Trophoblast cell (in vitro differentiated cells and primary cell): ENCODE measurements at regions not wholly inside any gene's neighbourhood (a gene's known extent, or its start where the extent isn't known, plus 50 kb on each side); places are given as distances from the start of the nearest gene placed in this dataset.

Source experiments
- DNase-seq, 2 donors: peaks; one replicate each; pipeline ENCODE4 v3.0.0-alpha.2; 2016
- H2AFZ ChIP-seq: 2 replicates; pipeline ENCODE4 v1.6.1; 2013; ENCODE audit warnings: low read length, moderate library complexity, mild to moderate bottlenecking; ENCODE audit not compliant: insufficient read depth, poor library complexity
- H2AK5ac ChIP-seq: 2 replicates; pipeline ENCODE4 v1.6.1; 2013; ENCODE audit warnings: mild to moderate bottlenecking, low read length
- H2BK120ac ChIP-seq: 2 replicates; pipeline ENCODE4 v1.6.1; 2013; ENCODE audit warnings: low read length, mild to moderate bottlenecking, moderate library complexity; ENCODE audit not compliant: insufficient read depth, poor library complexity
- H2BK12ac ChIP-seq: 2 replicates; pipeline ENCODE4 v1.6.1; 2013; ENCODE audit warnings: mild to moderate bottlenecking, low read length, moderate library complexity
- H2BK5ac ChIP-seq: 2 replicates; pipeline ENCODE4 v1.6.1; 2013; ENCODE audit warnings: low read length, low read depth, moderate library complexity, mild to moderate bottlenecking; ENCODE audit not compliant: poor library complexity
- H3K14ac ChIP-seq: 2 replicates; pipeline ENCODE4 v1.6.1; 2013; ENCODE audit warnings: mild to moderate bottlenecking, low read length
- H3K18ac ChIP-seq: 2 replicates; pipeline ENCODE4 v1.6.1; 2013; ENCODE audit warnings: mild to moderate bottlenecking, low read length
- H3K23ac ChIP-seq: 2 replicates; pipeline ENCODE4 v1.6.1; 2013; ENCODE audit warnings: low read length
- H3K27ac ChIP-seq: 2 replicates; pipeline ENCODE4 v1.5.1; 2013; ENCODE audit warnings: low read depth, mild to moderate bottlenecking, inconsistent platforms, low read length, moderate library complexity
- H3K27me3 ChIP-seq: 2 replicates; pipeline ENCODE4 v1.6.1; 2013; ENCODE audit warnings: inconsistent platforms, mild to moderate bottlenecking, low read length, moderate library complexity; ENCODE audit not compliant: insufficient read depth
- H3K36me3 ChIP-seq, 2 experiments: 1 replicate in 1 of 2; 2 replicates in 1 of 2; pipeline ENCODE4 v1.6.1; 2013; ENCODE audit warnings: low read length in 2 of 2, mild to moderate bottlenecking in 2 of 2, moderate library complexity in 1 of 2; ENCODE audit not compliant: insufficient read depth in 2 of 2, control insufficient read depth in 1 of 2
- H3K4ac ChIP-seq: 2 replicates; pipeline ENCODE4 v1.6.1; 2013; ENCODE audit warnings: low read depth, mild to moderate bottlenecking, low read length, moderate library complexity
- H3K4me1 ChIP-seq, 2 experiments: 1 replicate in 1 of 2; 2 replicates in 1 of 2; pipeline ENCODE4 v1.6.1; 2013; ENCODE audit warnings: low read length in 2 of 2, mild to moderate bottlenecking in 2 of 2, moderate library complexity in 1 of 2; ENCODE audit not compliant: insufficient read depth in 2 of 2, control insufficient read depth in 1 of 2
- H3K4me2 ChIP-seq: 2 replicates; pipeline ENCODE4 v1.6.1; 2013; ENCODE audit warnings: inconsistent platforms, mild to moderate bottlenecking, low read length, moderate library complexity
- H3K4me3 ChIP-seq: 2 replicates; pipeline ENCODE4 v1.5.1; 2013; ENCODE audit warnings: mild to moderate bottlenecking, low read depth, low read length, inconsistent platforms
- H3K79me1 ChIP-seq: one replicate; pipeline ENCODE4 v1.6.1; 2013; ENCODE audit warnings: low read length
- H3K79me2 ChIP-seq: 2 replicates; pipeline ENCODE4 v1.6.1; 2013; ENCODE audit warnings: low read length, mild to moderate bottlenecking; ENCODE audit not compliant: control insufficient read depth, insufficient read depth, poor library complexity
- H3K9ac ChIP-seq: 2 replicates; pipeline ENCODE4 v1.6.1; 2013; ENCODE audit warnings: mild to moderate bottlenecking, low read length
- H3K9me3 ChIP-seq: 2 replicates; pipeline ENCODE4 v1.6.1; 2013; ENCODE audit warnings: low read depth, mild to moderate bottlenecking, control low read depth, inconsistent platforms, low read length; ENCODE audit not compliant: insufficient read depth
- H4K12ac ChIP-seq: 2 replicates; pipeline ENCODE4 v1.6.1; 2013; ENCODE audit warnings: low read depth, mild to moderate bottlenecking, low read length, moderate library complexity
- H4K8ac ChIP-seq: 2 replicates; pipeline ENCODE4 v1.6.1; 2013; ENCODE audit warnings: low read depth, mild to moderate bottlenecking, low read length, moderate library complexity
- H4K91ac ChIP-seq: one replicate; pipeline ENCODE4 v1.6.1; 2013; ENCODE audit warnings: low read depth, mild to moderate bottlenecking, low read length, moderate library complexity
- WGBS: extraction: QIAGEN DNeasy Blood & Tissue Kit; methylation state at CpG from one replicate; pipeline ENCODE4 v1.1.7; 2013; ENCODE audit warnings: missing lambda C conversion rate; ENCODE audit not compliant: insufficient read length, insufficient coverage; ENCODE audit errors: extremely low coverage; 5-methylcytosine and 5-hydroxymethylcytosine counted together

DNA sequence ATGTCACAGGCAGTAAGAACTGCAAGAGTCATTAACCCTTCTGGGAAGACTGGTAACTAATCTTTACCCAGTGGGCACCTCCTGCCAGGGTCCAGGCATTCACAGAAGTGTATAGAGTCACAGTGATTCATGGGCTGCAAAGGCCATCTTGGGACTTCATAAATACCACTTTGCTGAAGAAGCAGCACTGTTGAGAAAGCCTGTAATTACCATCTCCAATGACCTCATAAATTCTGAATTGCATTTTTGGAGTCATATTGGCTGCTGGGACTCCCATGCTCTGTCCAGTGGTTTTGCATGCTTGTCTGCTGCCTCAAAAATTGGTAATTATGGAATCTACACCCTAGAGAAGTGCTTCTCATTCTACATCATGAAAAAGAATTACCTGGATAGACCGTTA, 837.2 kb downstream of the NTRK3 start:
- no peak overlapping the region for H2AFZ ChIP-seq
- no peak overlapping the region for H2BK120ac ChIP-seq
- H3K23ac ChIP-seq, result no peak overlapping the region
- H3K79me1 ChIP-seq, result no peaks in the 10 kb centered on the region
- H3K4me2 ChIP-seq, result no peak overlapping the region
- no peak overlapping the region for H3K14ac ChIP-seq
- H3K18ac ChIP-seq, result no peak overlapping the region
- H3K79me2 ChIP-seq, result no peaks in the 10 kb centered on the region
- H4K12ac ChIP-seq, result no peak overlapping the region
- no peak overlapping the region for H2AK5ac ChIP-seq
- no peak overlapping the region for H3K9ac ChIP-seq
- H3K27me3 ChIP-seq, result no peaks in the 10 kb centered on the region
- H4K8ac ChIP-seq, result no peak overlapping the region
- DNase-seq, result no peak
- no peak overlapping the region for H4K91ac ChIP-seq
- no peak overlapping the region for H3K27ac ChIP-seq
- no peak overlapping the region for H3K4ac ChIP-seq
- no peak overlapping the region for H2BK5ac ChIP-seq
- WGBS, result no CpG with 5 or more reads among the region's 1 CpG
- H3K36me3 ChIP-seq, result no peaks in the 10 kb centered on the region
- no peak overlapping the region for H2BK12ac ChIP-seq
- no peaks in the 10 kb centered on the region for H3K9me3 ChIP-seq
- H3K4me1 ChIP-seq, result no peaks in the 10 kb centered on the region
- H3K4me3 ChIP-seq, result no peak overlapping the region

DNA sequence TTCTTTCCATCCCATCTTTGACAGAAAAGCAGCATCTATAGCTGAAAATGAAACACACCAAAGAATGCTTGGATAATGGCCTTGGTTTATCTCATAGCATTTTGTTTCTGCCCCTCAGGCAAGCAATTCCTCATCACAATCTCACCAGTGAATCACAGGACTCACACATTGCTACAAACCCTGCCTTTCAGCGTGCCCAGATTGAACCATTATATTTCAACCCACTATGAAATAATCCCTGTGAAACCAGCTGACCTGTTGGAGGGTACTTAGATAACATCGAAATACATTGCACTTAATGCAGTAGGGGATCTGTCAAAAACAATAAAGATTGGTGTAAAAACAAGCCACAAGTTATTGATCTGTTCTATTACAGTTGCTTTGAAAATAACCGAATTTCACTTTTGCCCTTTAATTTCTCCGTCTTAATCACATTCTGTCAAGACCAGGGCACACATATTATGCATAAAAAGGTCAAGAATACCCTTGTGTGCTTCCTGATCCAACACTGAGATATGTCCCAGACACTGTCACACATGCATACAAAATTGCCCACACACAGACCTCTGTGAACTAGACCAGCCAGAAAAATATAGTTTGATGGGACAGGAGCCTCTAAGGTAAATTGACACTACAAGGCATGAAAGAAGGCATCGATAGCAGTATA, 839.8 kb downstream of the NTRK3 start:
- Histone ChIP-seq H2BK120ac (no peak overlapping the region), H3K27ac (no peak overlapping the region), H3K79me2 (no peaks in the 10 kb centered on the region), H3K9me3 (no peaks in the 10 kb centered on the region), H3K4me1 (no peaks in the 10 kb centered on the region), H4K12ac (no peak overlapping the region), H3K79me1 (no peaks in the 10 kb centered on the region), H3K4me3 (no peak overlapping the region), H3K4me2 (no peak overlapping the region), H2AFZ (no peak overlapping the region), H4K8ac (no peak overlapping the region), H4K91ac (no peak overlapping the region), H3K27me3 (no peaks in the 10 kb centered on the region), H2BK5ac (no peak overlapping the region), H3K23ac (no peak overlapping the region), H3K9ac (no peak overlapping the region), H3K4ac (no peak overlapping the region), H3K14ac (no peak overlapping the region), H3K36me3 (no peaks in the 10 kb centered on the region), H3K18ac (no peak overlapping the region), H2AK5ac (no peak overlapping the region), H2BK12ac (no peak overlapping the region)
- peak in 1 of 2 donors; percentile 36 for DNase-seq
- no CpG with 5 or more reads among the region's 5 CpGs for WGBS

DNA sequence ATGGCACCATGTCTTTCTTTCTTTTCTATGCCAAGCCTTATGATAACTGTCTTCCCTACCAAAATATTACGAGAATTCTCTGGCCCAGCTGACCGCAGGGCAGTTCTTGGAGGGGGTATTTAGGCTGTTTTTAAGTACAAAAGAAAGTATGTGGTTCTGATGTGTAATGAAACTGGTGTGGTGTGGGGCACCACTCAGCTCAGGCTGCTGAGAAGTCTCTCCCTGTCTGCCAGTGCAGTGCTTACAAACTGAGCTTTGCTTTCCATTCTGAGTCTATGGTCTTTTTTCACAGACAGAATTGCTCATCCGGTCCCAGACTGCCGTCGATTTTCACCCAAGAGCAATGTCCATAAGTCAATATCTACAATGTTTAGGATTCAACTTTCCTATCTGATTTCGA, 847.6 kb downstream of the NTRK3 start:
- Histone ChIP-seq H3K14ac (no peak overlapping the region), H3K23ac (no peak overlapping the region), H3K18ac (no peak overlapping the region), H4K12ac (no peak overlapping the region), H2AK5ac (no peak overlapping the region), H3K4me3 (no peak overlapping the region), H3K4ac (no peak overlapping the region), H3K27me3 (no peaks in the 10 kb centered on the region), H2AFZ (no peak overlapping the region), H3K27ac (no peak overlapping the region), H3K36me3 (no peaks in the 10 kb centered on the region), H3K4me2 (no peak overlapping the region), H4K91ac (no peak overlapping the region), H3K9me3 (no peaks in the 10 kb centered on the region), H3K9ac (no peak overlapping the region), H4K8ac (no peak overlapping the region), H2BK12ac (no peak overlapping the region), H3K79me2 (no peaks in the 10 kb centered on the region), H3K79me1 (no peaks in the 10 kb centered on the region), H2BK5ac (no peak overlapping the region), H2BK120ac (no peak overlapping the region), H3K4me1 (no peaks in the 10 kb centered on the region)
- no peak for DNase-seq
- WGBS, result no CpG with 5 or more reads among the region's 6 CpGs

DNA sequence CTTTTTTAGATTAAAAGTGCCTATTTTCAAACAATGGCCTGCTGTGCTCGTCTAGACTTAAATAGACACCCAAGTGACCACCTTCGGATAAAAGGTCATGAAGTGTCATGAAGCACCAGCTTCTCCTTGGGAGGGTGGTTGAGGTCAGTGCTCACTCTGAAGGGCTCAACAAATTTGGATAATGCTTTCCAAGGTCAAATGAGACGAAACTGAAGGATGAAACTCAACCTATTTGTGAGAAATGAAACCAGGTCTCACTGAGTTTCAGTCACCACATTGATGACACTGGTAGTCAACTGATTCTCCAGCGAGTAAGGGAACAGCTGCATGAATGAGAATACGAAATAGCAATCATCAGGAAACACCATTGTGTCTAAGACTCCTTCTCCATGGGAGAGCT, 852.6 kb downstream of the NTRK3 start:
- H3K14ac ChIP-seq, result no peak overlapping the region
- H3K79me2 ChIP-seq, result no peaks in the 10 kb centered on the region
- H2BK12ac ChIP-seq, result no peak overlapping the region
- H2AK5ac ChIP-seq, result no peak overlapping the region
- no peak overlapping the region for H4K8ac ChIP-seq
- H3K4ac ChIP-seq, result no peak overlapping the region
- H2BK5ac ChIP-seq, result no peak overlapping the region
- H3K27me3 ChIP-seq, result no peaks in the 10 kb centered on the region
- no peak overlapping the region for H3K23ac ChIP-seq
- no CpG with 5 or more reads among the region's 5 CpGs for WGBS
- H3K79me1 ChIP-seq, result no peaks in the 10 kb centered on the region
- no peak overlapping the region for H3K4me2 ChIP-seq
- H2AFZ ChIP-seq, result no peak overlapping the region
- no peaks in the 10 kb centered on the region for H3K9me3 ChIP-seq
- DNase-seq, result no peak
- H3K4me1 ChIP-seq, result no peaks in the 10 kb centered on the region
- no peak overlapping the region for H3K9ac ChIP-seq
- H4K12ac ChIP-seq, result no peak overlapping the region
- no peak overlapping the region for H4K91ac ChIP-seq
- H3K18ac ChIP-seq, result no peak overlapping the region
- H3K27ac ChIP-seq, result no peak overlapping the region
- H3K4me3 ChIP-seq, result no peak overlapping the region
- H2BK120ac ChIP-seq, result no peak overlapping the region
- H3K36me3 ChIP-seq, result no peaks in the 10 kb centered on the region
